HepG2 (cell line): ENCODE measurements at regions not wholly inside any gene's neighbourhood (a gene's known extent, or its start where the extent isn't known, plus 50 kb on each side); places are given as distances from the start of the nearest gene placed in this dataset.

Source experiments
- ATAC-seq: fragments of 200-7000 bp; cut with Tn5 transposase; 3 replicates; pipeline ENCODE4 v1.9.1; 2020; ENCODE audit warnings: mild to moderate bottlenecking, moderate library complexity
- BruUV-seq: library from RNA; stranded (reverse); fragments of 400-500 nt; replicated peaks from 2 replicates; lab custom pipeline; 2021; lab: Mats Ljungman, UMichigan
- CTCF ChIA-PET: fragments of 300-600 bp; formaldehyde crosslinking; extraction: SDS; loops from one replicate; lab custom pipeline; 2021; ENCODE audit warnings: low total read pairs, inconsistent platforms, low intra/inter-chr PET ratio; lab: Yijun Ruan, JAX
- POLR2A ChIA-PET: fragments of 350-600 bp; sonication (Branson Sonifier 250); formaldehyde crosslinking; loops from one replicate; lab custom pipeline; 2020; ENCODE audit warnings: antibody characterized with exemption, inconsistent platforms; lab: Yijun Ruan, JAX
- DNase-seq: peaks from one replicate; pipeline ENCODE4 v3.0.0-alpha.2; 2015; ENCODE audit warnings: low spot score
- FAIRE-seq: peaks from 3 replicates; lab custom pipeline; 2011; peaks lifted over from hg19 to GRCh38; lab: Jason Lieb, UNC
- H2AFZ ChIP-seq: one replicate; pipeline ENCODE4 v1.6.1; 2011; ENCODE audit warnings: low read length, inconsistent platforms
- H3K27ac ChIP-seq: fragments of 300-600 bp; 3 replicates; pipeline ENCODE4 v1.8.0; 2011; ENCODE audit warnings: mixed run types, mild to moderate bottlenecking, mixed read lengths, low read length, inconsistent platforms; ENCODE audit not compliant: insufficient read depth; ENCODE audit errors: extremely low read length
- H3K27me3 ChIP-seq, 2 experiments: fragments of 200-600 bp in 1 of 2; 2 replicates in 1 of 2; 3 replicates in 1 of 2; pipeline versions ENCODE4 v1.6.0 to v1.8.0; 2011; ENCODE audit warnings: low read length in 2 of 2, mild to moderate bottlenecking in 2 of 2, moderate library complexity in 2 of 2, inconsistent platforms in 1 of 2; ENCODE audit not compliant: insufficient read depth in 2 of 2, control insufficient read depth in 1 of 2
- H3K36me3 ChIP-seq, 2 experiments: fragments of 200-600 bp in 1 of 2; replicated peaks in 1 of 2; 2 replicates in 1 of 2; 3 replicates in 1 of 2; pipeline versions ENCODE4 v1.5.1 to v1.8.0; 2011; ENCODE audit warnings: low read length in 2 of 2, inconsistent platforms in 1 of 2; ENCODE audit not compliant: insufficient read depth in 2 of 2, control insufficient read depth in 1 of 2
- H3K4me1 ChIP-seq: 2 replicates; pipeline ENCODE4 v1.5.1; 2012; ENCODE audit warnings: low read length, inconsistent platforms; ENCODE audit not compliant: insufficient read depth
- H3K4me2 ChIP-seq: 2 replicates; pipeline ENCODE4 v1.6.0; 2011; ENCODE audit warnings: low read depth, low read length, inconsistent platforms
- H3K4me3 ChIP-seq, 3 experiments: fragments of 200-600 bp in 1 of 3; sonication (generic), shearing (Covaris generic) in 1 of 3; replicated peaks in 1 of 3; 2 replicates each; pipeline ENCODE4 v1.5.1; 2011 to 2016; ENCODE audit warnings: low read length in 3 of 3, inconsistent platforms in 2 of 3, low read depth in 2 of 3, mild to moderate bottlenecking in 2 of 3, control low read depth in 1 of 3, mixed read lengths in 1 of 3; ENCODE audit not compliant: insufficient read depth in 1 of 3
- H3K79me2 ChIP-seq: one replicate; pipeline ENCODE4 v1.6.1; 2011; ENCODE audit warnings: low read length, inconsistent platforms; ENCODE audit not compliant: insufficient read depth
- H3K9ac ChIP-seq: 2 replicates; pipeline ENCODE4 v1.6.0; 2011; ENCODE audit warnings: mild to moderate bottlenecking, low read depth, low read length, inconsistent platforms; ENCODE audit not compliant: insufficient read depth
- H3K9me3 ChIP-seq: 2 replicates; pipeline ENCODE4 v1.5.1; 2012; ENCODE audit warnings: mild to moderate bottlenecking, low read length
- H4K20me1 ChIP-seq: 2 replicates; pipeline ENCODE4 v1.6.0; 2011; ENCODE audit warnings: inconsistent platforms, mild to moderate bottlenecking, low read length, moderate library complexity; ENCODE audit not compliant: insufficient read depth
- ATF1 ChIP-seq: IDR thresholded peaks from 2 replicates; pipeline ENCODE4 v1.6.1; 2016; ENCODE audit warnings: mild to moderate bottlenecking, control low read depth
- ETV6 ChIP-seq: sonication (generic); formaldehyde crosslinking; conservative IDR thresholded peaks from 2 replicates; pipeline ENCODE4 v1.4.0; 2020; ENCODE audit warnings: missing genetic modification reagents
- MIER2 ChIP-seq: IDR thresholded peaks from 2 replicates; pipeline ENCODE4 v1.6.1; 2016; ENCODE audit warnings: missing biosample characterization, missing genetic modification reagents
- ONECUT2 ChIP-seq: sonication (generic); formaldehyde crosslinking; IDR thresholded peaks from 2 replicates; pipeline ENCODE4 v1.4.0; 2020; ENCODE audit warnings: missing genetic modification reagents
- SIX4 ChIP-seq: sonication (generic); formaldehyde crosslinking; IDR thresholded peaks from 2 replicates; pipeline ENCODE4 v1.4.0; 2020; ENCODE audit warnings: missing genetic modification reagents
- THYN1 ChIP-seq: sonication (generic); formaldehyde crosslinking; IDR thresholded peaks from 2 replicates; pipeline ENCODE4 v1.8.1; 2023; ENCODE audit warnings: low read depth, mild to moderate bottlenecking, moderate library complexity, missing genetic modification reagents, borderline replicate concordance
- ZNF256 ChIP-seq: sonication (generic); formaldehyde crosslinking; conservative IDR thresholded peaks from 2 replicates; pipeline ENCODE4 v1.4.0; 2020; ENCODE audit warnings: missing genetic modification reagents
- ZNF775 ChIP-seq: sonication (generic); formaldehyde crosslinking; IDR thresholded peaks from 2 replicates; pipeline ENCODE4 v1.4.0; 2020; ENCODE audit warnings: missing genetic modification reagents, mild to moderate bottlenecking, moderate library complexity, borderline replicate concordance
- ZNF776 ChIP-seq: sonication (generic); formaldehyde crosslinking; IDR thresholded peaks from 2 replicates; pipeline ENCODE4 v1.4.0; 2020; ENCODE audit warnings: mild to moderate bottlenecking, missing genetic modification reagents
- ZZZ3 ChIP-seq: sonication (generic); formaldehyde crosslinking; IDR thresholded peaks from 2 replicates; pipeline ENCODE4 v1.4.0; 2020; ENCODE audit warnings: missing genetic modification reagents, mild to moderate bottlenecking, borderline replicate concordance
- in situ Hi-C: cut with HindIII; loops from 2 replicates; pipeline ENCODE4 v1.10.0; 2017; ENCODE audit warnings: low pct_unique_long_range_greater_than_20kb; ENCODE audit not compliant: extremely low pct_ligation_motif_present
- intact Hi-C: fragments of 100-400 bp; cut with micrococcal nuclease; formaldehyde crosslinking; loops from one replicate; pipeline ENCODE4 v1.10.0; 2022; ENCODE audit not compliant: unreplicated experiment
- TF ChIP-seq, protein P1 (sequence below): sonication (generic); formaldehyde crosslinking; IDR thresholded peaks from 2 replicates; pipeline ENCODE4 v1.4.0; 2020; ENCODE audit warnings: missing genetic modification reagents
- TF ChIP-seq, protein P2 (sequence below), 2 experiments: sonication (generic) in 1 of 2; formaldehyde crosslinking in 1 of 2; IDR thresholded peaks; 2 replicates each; pipeline versions ENCODE4 v1.4.0 to v1.6.1; 2018 to 2020; ENCODE audit warnings: missing genetic modification reagents in 2 of 2, borderline replicate concordance in 1 of 2, low read depth in 1 of 2, mild to moderate bottlenecking in 1 of 2, missing biosample characterization in 1 of 2

DNA sequence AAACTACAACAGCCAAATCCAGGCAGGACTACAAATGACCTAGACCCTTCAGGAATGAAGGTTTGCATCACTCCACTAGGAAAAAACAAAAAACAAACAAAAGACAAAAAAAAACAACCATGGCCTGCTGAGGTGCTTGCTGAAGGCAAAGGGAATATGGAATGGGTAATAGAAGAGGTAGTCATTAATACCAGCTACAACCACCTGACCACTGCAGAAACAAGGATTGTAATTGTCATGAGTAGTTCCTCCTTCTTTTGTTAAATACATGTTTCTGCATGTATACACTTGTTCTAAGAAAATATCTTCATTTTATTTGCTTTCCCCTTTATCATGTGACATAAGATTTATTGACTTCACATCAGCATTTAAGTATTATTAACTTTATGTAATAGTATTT is 409.8 kb upstream of the GRID2 start:
- intact Hi-C loops, result no loop called here
- ATAC-seq (no peak), DNase-seq (no peak), FAIRE-seq (no peak)
- H3K4me3 ChIP-seq, result no peak overlapping the region
- CTCF ChIA-PET, result no interaction called here
- H3K4me1 ChIP-seq, result no peaks in the 10 kb centered on the region
- no peaks in the 10 kb centered on the region for H4K20me1 ChIP-seq
- TF ChIP-seq SIX4 (CRISPR knock-in tag) (no peak), ZNF775 (no peak), MIER2 (no peak), ATF1 (CRISPR knock-in tag) (no peak), ZNF256 (CRISPR knock-in tag) (no peak), ZZZ3 (CRISPR knock-in tag) (no peak), THYN1 (CRISPR knock-in tag) (no peak), ZNF776 (CRISPR knock-in tag) (no peak), ETV6 (CRISPR knock-in tag) (no peak), ONECUT2 (CRISPR knock-in tag) (no peak)
- TF ChIP-seq, protein P1, sequence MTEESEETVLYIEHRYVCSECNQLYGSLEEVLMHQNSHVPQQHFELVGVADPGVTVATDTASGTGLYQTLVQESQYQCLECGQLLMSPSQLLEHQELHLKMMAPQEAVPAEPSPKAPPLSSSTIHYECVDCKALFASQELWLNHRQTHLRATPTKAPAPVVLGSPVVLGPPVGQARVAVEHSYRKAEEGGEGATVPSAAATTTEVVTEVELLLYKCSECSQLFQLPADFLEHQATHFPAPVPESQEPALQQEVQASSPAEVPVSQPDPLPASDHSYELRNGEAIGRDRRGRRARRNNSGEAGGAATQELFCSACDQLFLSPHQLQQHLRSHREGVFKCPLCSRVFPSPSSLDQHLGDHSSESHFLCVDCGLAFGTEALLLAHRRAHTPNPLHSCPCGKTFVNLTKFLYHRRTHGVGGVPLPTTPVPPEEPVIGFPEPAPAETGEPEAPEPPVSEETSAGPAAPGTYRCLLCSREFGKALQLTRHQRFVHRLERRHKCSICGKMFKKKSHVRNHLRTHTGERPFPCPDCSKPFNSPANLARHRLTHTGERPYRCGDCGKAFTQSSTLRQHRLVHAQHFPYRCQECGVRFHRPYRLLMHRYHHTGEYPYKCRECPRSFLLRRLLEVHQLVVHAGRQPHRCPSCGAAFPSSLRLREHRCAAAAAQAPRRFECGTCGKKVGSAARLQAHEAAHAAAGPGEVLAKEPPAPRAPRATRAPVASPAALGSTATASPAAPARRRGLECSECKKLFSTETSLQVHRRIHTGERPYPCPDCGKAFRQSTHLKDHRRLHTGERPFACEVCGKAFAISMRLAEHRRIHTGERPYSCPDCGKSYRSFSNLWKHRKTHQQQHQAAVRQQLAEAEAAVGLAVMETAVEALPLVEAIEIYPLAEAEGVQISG (CRISPR knock-in tag), result no peak
- TF ChIP-seq, protein P2, sequence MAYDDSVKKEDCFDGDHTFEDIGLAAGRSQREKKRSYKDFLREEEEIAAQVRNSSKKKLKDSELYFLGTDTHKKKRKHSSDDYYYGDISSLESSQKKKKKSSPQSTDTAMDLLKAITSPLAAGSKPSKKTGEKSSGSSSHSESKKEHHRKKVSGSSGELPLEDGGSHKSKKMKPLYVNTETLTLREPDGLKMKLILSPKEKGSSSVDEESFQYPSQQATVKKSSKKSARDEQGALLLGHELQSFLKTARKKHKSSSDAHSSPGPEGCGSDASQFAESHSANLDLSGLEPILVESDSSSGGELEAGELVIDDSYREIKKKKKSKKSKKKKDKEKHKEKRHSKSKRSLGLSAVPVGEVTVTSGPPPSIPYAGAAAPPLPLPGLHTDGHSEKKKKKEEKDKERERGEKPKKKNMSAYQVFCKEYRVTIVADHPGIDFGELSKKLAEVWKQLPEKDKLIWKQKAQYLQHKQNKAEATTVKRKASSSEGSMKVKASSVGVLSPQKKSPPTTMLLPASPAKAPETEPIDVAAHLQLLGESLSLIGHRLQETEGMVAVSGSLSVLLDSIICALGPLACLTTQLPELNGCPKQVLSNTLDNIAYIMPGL (CRISPR knock-in tag; IDR thresholded peaks at IDR 0.05; ENCODE audit: borderline replicate concordance in 1 of 2, low read depth in 1 of 2), result no peak
- TF ChIP-seq, all 625 proteins: peak for 0
- Histone ChIP-seq H3K4me2 (no peak overlapping the region), H3K27ac (no peak overlapping the region), H2AFZ (no peak overlapping the region), H3K79me2 (no peaks in the 10 kb centered on the region), H3K27me3 (no peaks in the 10 kb centered on the region), H3K36me3 (no peaks in the 10 kb centered on the region), H3K9me3 (peaks cover 20% of the 10 kb centered on the region), H3K9ac (no peak overlapping the region)
- in situ Hi-C loops, result no loop called here
- POLR2A ChIA-PET, result no interaction called here
- BruUV-seq, result no TSS peak
